Left lobe of liver (tissue), 2 donors: ENCODE measurements at regions not wholly inside any gene's neighbourhood (a gene's known extent, or its start where the extent isn't known, plus 50 kb on each side); places are given as distances from the start of the nearest gene placed in this dataset.
"Not testable (repeated sequence)": the region's sequence is repeated elsewhere in the genome, so short reads cannot be mapped to it uniquely, and the experiment has no call there.

Experiments used
- ATAC-seq: fragments of 200-7000 bp; cut with Tn5 transposase; one replicate; pipeline ENCODE4 v1.9.1; 2020; ENCODE audit warnings: mild to moderate bottlenecking, moderate library complexity
- DNase-seq: peaks from one replicate; pipeline ENCODE4 v3.0.0-alpha.2; 2020; ENCODE audit warnings: low spot score
- donor health status: DM: no; HTN: no; CAD: no; lungs with moderate emphysema.
- donor health status: DM: no; HTN: yes; CAD: no.

GRCh38 chr5:155753943-155754581 is 572.9 kb upstream of the SGCD start:
- no peak for DNase-seq

GRCh38 chr5:155759252-155759651 is 567.7 kb upstream of the SGCD start:
- ATAC-seq = no peak
- no peak for DNase-seq

More at GRCh38 chr5:155753943-155754581, 572.9 kb upstream of the SGCD start:
- ATAC-seq = no peak

- ATAC-seq = no peak
- DNase-seq = no peak
These were observed 567.0 kb upstream of the SGCD start for GRCh38 chr5:155759984-155760383.

- ATAC-seq (no peak), DNase-seq (no peak)
These were observed 565.5 kb upstream of the SGCD start for GRCh38 chr5:155761502-155761901.

GRCh38 chr5:155765715-155766114 is 561.2 kb upstream of the SGCD start:
- DNase-seq = no peak
- no peak for ATAC-seq

- ATAC-seq (no peak), DNase-seq (no peak)
These were observed 559.5 kb upstream of the SGCD start for GRCh38 chr5:155767470-155767869.

- DNase-seq (no peak), ATAC-seq (no peak)
These were observed 558.6 kb upstream of the SGCD start for GRCh38 chr5:155768332-155768731.

GRCh38 chr5:155772009-155772662 is 554.8 kb upstream of the SGCD start:
- DNase-seq = no peak
- ATAC-seq = no peak

GRCh38 chr5:155773680-155774079 is 553.3 kb upstream of the SGCD start:
- DNase-seq (no peak), ATAC-seq (no peak)

- ATAC-seq = no peak
These were observed 546.7 kb upstream of the SGCD start for GRCh38 chr5:155780260-155780659.

GRCh38 chr5:155783246-155783645 is 543.7 kb upstream of the SGCD start:
- no peak for ATAC-seq
- no peak for DNase-seq

More at GRCh38 chr5:155780260-155780659, 546.7 kb upstream of the SGCD start:
- DNase-seq = no peak

- ATAC-seq (no peak), DNase-seq (no peak)
These were observed 543.2 kb upstream of the SGCD start for GRCh38 chr5:155783791-155784190.

GRCh38 chr5:155786108-155786507 is 540.9 kb upstream of the SGCD start:
- DNase-seq (no peak), ATAC-seq (no peak)

- ATAC-seq = no peak
- no peak for DNase-seq
These were observed 534.1 kb upstream of the SGCD start for GRCh38 chr5:155792873-155793272.

GRCh38 chr5:155794795-155795194 is 532.2 kb upstream of the SGCD start:
- no peak for ATAC-seq
- no peak for DNase-seq

- no peak for ATAC-seq
- DNase-seq = no peak
These were observed 527.7 kb upstream of the SGCD start for GRCh38 chr5:155799308-155799707.

- ATAC-seq (no peak), DNase-seq (no peak)
These were observed 518.9 kb upstream of the SGCD start for GRCh38 chr5:155807884-155808576.

- ATAC-seq = no peak
- DNase-seq = no peak
These were observed 511.7 kb upstream of the SGCD start for GRCh38 chr5:155815248-155815647.

GRCh38 chr5:155822177-155822576 is 504.8 kb upstream of the SGCD start:
- no peak for ATAC-seq
- no peak for DNase-seq

- ATAC-seq (peak; percentile 62), DNase-seq (no peak)
These were observed 500.1 kb upstream of the SGCD start for GRCh38 chr5:155826611-155827507.

GRCh38 chr5:155827508-155827815 is 499.5 kb upstream of the SGCD start:
- not testable (repeated sequence) for DNase-seq
- ATAC-seq = peak; percentile 71
